ENCODE measurements at regions not wholly inside any gene's neighbourhood (a gene's known extent, or its start where the extent isn't known, plus 50 kb on each side); places are given as distances from the start of the nearest gene placed in this dataset.

- TF ChIP-seq CTCF (IDR thresholded peaks at IDR 0.05) = no peak
- TF ChIP-seq EP300 (IDR thresholded peaks at IDR 0.05) = no peak
Observed at GRCh38 chr1:164382384-164382783, 176.6 kb upstream of the PBX1 start.
